ENCODE measurements at regions not wholly inside any gene's neighbourhood (a gene's known extent, or its start where the extent isn't known, plus 50 kb on each side); places are given as distances from the start of the nearest gene placed in this dataset.
"Not testable (repeated sequence)": the region's sequence is repeated elsewhere in the genome, so short reads cannot be mapped to it uniquely, and the experiment has no call there.

DNA sequence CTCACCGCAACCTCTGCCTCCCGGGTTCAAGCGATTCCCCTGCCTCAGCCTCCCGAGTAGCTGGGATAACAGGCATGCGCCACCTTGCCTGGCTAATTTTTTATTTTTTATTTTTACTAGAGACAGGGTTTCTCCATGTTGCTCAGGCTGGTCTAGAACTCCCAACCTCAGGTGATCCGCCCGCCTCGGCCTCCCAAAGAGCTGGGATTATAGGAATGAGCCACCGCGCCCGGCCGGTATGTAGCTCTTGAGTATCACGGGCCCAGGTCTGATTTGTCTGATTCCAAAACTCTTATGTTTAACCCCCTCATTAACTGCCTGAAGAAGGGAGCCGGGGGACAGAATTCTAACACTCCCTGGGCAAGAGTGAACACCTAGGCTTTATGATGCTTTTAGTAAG is 91.7 kb upstream of the OLIG2 start:
- DNase-seq (ENCODE audit: low read depth), result not testable (repeated sequence)

DNA sequence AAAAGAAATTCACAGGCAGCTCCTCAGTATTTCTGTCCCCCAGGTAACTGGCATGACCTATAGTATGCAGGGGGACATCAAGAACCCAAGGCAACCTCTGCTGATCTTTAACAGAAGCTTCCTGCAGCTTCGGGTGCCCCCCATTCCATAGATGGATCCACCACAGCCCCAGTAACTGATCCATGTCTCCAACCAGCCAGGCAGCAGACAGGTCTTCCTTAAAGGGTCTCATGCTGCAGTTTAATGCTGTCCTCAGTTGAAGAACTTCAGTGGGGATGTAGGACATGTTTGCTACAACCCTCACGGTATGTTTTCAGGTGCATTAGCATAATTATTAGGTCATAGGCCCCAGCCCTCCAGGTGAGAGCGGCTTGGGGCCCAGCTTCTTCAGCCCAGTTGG is 90.9 kb upstream of the OLIG2 start:
- no peak for DNase-seq (ENCODE audit: low read depth)

DNA sequence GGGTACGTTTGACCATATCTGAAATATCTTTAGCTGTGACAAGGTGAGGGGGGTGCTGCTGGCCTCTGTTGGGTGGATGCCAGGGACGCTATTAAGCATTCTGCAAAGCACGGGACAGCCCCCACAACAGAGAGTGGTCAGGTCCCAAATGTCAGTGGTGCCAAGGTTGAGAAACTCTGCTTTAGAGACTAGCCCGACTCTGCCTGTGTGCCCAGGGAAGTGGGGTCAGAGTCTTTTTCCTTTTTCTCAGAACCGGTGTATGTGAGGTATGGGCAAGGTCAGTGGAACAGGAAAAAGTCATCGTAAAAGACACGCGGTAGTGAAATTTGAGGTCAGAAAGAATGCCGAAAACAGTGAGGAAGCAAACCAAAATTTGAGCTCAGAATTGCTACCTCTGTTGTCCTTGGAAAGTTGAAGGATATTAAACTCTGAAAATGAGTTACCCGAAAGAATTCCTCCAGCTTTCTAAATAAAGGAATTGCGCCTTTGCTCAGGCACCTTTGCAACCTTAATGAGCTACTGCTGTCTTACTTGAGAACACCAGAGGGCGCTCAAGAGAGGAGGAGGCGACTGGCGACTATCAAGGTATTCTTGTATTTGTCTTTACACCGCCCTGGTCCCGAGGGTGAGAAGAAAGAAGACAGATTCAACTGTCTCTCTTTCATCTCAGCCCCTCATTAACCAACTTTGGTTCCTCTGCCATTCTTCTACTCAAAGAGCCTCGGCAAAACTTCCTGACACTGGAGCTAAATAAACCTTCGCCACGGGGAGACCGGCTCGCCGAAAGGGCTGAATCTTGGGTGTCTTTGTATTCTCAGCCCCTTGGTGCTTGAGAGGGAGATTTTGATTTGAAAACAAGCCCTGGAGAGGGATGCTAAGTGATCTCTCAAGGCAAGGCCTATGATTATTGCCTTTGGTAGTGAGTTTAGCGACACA is 85.4 kb upstream of the OLIG2 start:
- DNase-seq (ENCODE audit: low read depth), result no peak

- no peak for DNase-seq (ENCODE audit: low read depth)
Observed at GRCh38 chr21:32941263-32941662, 84.5 kb upstream of the OLIG2 start.

DNA sequence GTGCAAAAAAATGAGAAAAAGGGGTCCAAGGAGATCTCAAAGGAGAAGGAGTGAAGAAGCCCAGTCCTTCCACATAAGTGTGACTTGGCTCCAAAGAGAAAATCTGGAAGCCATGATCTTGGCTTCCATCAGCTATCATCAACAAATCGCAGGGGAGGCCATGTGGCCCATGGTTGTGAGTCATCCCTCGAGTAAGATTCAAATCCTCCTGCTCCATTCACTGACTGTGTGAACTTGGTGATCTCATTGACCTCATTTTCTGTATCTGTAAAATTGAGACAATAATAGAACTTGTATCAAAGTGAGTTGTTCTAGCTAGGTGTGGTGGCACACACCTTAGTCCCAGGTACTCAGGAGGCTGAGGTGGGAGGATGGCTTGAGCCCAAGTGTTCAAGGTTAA is 79.1 kb upstream of the OLIG2 start:
- DNase-seq (ENCODE audit: low read depth), result no peak

GRCh38 chr21:32947736-32948135 is 78.0 kb upstream of the OLIG2 start:
- no peak for DNase-seq (ENCODE audit: low read depth)

DNA sequence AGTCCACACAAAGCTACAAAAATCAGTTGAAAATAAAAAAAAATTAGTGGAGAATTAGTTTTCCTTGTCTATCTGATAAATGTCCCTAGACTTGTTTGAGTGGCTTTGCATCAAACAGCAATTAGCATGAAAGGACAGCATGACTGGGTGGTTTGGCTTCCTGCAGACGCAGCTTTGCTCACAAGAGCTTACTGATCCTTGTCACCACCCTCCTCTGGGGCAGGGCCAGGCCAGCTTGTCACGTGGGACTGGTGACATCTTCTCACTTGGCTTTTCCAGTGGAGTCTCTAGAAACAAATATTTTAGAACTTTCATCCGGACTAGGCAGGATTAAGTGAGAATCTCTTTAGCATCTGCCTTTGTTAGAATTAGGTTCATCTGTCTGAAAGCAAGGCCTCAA is 76.0 kb upstream of the OLIG2 start:
- no peak for DNase-seq (ENCODE audit: low read depth)

- no peak for DNase-seq (ENCODE audit: low read depth)
Observed at GRCh38 chr21:32951041-32951440, 74.7 kb upstream of the OLIG2 start.

- DNase-seq (ENCODE audit: low read depth), result no peak
Observed at GRCh38 chr21:32954353-32954752, 71.4 kb upstream of the OLIG2 start.

DNA sequence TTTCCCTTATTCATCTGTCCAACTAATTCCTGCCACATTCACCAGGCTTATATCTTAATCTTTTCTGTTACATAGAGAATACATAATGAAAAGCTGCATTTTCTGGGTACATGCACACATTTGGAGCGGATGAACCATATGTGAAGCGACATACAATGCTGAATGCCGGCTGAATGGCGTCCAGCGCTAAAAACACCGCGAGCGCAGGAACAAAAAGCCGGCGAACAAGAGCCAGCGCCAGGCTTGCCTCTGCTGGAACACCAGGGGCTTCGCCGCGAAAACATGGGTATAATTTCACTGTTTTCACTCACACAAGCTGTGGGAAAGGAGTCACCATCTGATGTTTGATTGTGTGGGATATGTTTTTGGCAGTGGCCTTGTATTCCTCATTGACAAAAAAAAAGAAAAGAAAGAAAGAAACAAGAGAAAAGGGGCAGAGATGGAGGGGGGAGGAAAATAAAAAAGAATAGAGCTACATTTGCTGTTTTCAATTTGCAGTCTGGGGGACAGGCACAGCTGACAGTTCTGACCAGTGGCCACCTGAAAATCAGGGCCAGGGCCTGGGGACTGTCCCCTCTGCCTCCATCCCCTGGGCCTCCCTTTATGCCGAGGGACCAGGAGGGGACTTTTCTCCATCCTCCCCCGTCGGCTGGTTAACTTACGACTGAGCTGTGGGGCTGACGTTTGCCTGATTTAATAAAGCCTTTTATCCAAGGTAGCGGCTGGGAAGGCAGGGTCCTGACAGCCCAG is 70.2 kb upstream of the OLIG2 start:
- DNase-seq (ENCODE audit: low read depth), result no peak

DNA sequence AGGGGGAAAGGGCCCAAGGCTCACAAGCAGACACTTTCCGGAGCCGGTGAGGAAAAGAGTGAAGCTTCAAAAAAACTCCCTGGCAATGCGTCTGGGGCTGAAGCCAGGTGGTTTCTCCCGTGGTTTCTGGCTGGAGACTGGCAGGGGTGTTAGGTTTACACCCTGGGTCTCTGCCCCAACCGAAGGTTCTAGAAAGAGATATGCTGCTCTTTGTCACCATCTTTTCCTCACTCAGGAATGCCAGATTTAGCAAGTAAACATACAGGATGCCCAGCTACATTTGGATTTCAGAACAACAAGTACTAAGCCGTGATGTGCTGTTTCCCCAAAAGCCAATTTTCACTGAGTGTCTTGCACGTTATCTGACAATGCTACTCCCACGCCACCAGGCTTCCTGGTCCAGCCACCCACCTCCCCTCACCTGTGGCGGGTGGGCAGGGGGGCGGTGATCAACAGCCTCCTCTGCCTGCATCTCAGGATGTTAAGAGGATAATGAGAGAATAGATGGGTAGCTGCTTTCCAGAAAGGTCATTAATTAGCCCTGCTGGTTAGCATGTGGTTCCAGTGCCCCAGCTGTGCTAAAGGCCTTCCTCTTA is 69.6 kb upstream of the OLIG2 start:
- no peak for DNase-seq (ENCODE audit: low read depth)

GRCh38 chr21:32957545-32957944 is 68.2 kb upstream of the OLIG2 start:
- DNase-seq (ENCODE audit: low read depth), result no peak

DNA sequence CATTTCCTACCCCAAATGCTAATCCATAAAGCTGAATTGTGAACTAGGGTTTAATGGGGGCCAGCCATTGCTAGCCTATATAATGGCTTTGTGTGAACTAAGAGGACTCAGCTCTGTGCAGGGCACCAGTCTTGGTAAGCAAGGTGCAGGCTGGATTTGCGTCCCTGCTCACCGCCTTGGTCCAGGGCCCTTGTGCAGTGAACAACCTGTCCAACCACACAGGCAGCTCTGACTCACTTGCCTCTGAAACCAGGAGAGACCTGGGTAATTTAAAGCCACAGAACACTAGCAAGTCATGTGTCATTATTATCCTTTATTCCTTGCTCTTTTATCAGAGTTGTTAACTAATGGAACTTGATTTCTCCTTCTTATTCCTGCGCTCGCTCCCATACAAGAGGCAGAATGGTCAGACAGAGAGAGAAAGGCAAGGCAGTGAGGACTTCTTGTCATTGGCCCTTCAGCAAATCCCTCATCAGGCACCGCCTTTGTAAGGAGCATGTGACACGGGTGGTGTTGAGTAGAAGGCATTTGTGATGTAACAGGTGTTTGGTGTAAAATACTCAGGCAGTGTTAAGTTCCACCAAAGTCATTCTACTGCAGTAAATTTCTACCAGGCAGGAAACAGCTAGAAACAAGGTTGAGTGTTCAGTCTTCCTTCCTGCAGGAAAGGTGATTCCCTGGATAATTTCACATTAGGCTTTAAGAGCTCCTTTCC is 67.3 kb upstream of the OLIG2 start:
- no peak for DNase-seq (ENCODE audit: low read depth)

DNA sequence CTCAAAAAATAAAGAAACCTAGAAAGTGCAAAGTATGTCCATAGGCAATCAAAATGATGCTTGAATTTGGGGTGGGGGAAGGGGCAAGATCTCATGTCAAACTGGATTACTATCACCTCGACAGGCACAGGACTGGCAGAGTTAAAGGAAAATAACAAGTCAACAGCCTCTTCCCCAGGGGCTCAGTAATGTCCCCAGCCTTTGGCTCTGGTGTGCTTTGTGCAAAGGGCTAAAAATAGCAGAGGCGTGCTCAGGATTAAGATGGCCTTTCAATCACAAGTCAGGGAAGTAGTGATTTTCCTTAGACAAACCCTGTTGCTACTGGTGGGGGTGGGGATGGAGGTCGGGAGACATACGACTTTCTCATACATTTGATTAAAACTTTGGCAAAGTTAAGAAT is 63.5 kb upstream of the OLIG2 start:
- DNase-seq (ENCODE audit: low read depth), result no peak

DNA sequence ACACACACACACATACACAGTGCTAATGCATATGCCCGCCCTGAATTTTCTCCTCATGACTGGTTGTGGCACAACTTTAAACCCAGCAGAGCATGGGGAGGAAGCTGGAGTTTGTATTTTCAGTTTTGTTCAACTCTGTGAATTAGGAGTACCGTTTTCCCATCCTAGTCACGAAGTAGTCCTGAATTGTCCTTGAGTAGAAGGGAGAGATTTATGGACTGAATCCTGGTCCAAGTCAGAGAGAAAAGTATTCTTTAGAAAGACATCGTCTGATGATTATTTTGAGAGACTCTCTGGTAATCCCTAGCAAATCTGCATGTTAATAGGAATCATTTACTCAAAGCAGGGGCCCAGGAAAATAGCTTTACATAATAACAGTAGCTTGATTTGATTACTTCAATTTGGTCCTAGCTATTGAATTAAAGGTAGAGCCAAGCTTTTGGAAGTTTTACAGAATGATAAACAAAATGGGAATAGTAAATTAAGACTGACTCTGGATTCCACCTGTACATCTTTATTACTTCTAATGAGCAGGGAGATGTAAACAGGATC is 60.5 kb upstream of the OLIG2 start:
- DNase-seq (ENCODE audit: low read depth), result no peak

GRCh38 chr21:32966120-32966519 is 59.6 kb upstream of the OLIG2 start:
- DNase-seq (ENCODE audit: low read depth), result no peak

GRCh38 chr21:32968103-32968502 is 57.6 kb upstream of the OLIG2 start:
- not testable (repeated sequence) for DNase-seq (ENCODE audit: low read depth)

GRCh38 chr21:32974653-32975052 is 51.1 kb upstream of the OLIG2 start:
- DNase-seq (ENCODE audit: low read depth), result no peak

- DNase-seq (ENCODE audit: low read depth), result no peak
Observed at GRCh38 chr21:32975811-32976431, 49.8 kb upstream of the OLIG2 start.

All from HT1080 (cell line).